IMR-90 (cell line): ENCODE measurements at regions not wholly inside any gene's neighbourhood (a gene's known extent, or its start where the extent isn't known, plus 50 kb on each side); places are given as distances from the start of the nearest gene placed in this dataset.
A peak's percentile ranks its signal among the peaks of the same experiment; 100 is the strongest.

Experiments used
- ATAC-seq: fragments of 200-7000 bp; cut with Tn5 transposase; 2 replicates; pipeline ENCODE4 v1.9.1; 2020; ENCODE audit warnings: low read depth, mild to moderate bottlenecking, moderate library complexity
- BruUV-seq: library from RNA; stranded (reverse); fragments of 400-500 nt; replicated peaks from 2 replicates; lab custom pipeline; 2021; lab: Mats Ljungman, UMichigan
- CTCF ChIA-PET: fragments of 300-600 bp; formaldehyde crosslinking; extraction: SDS; loops from one replicate; lab custom pipeline; 2021; ENCODE audit warnings: antibody characterized with exemption; lab: Yijun Ruan, JAX
- POLR2A ChIA-PET: fragments of 300-600 bp; sonication (Branson Sonifier 250); formaldehyde crosslinking; loops from one replicate; lab custom pipeline; 2022; ENCODE audit warnings: antibody characterized with exemption; ENCODE audit not compliant: unreplicated experiment; lab: Charles Lee
- DNase-seq: peaks from one replicate; pipeline ENCODE4 v3.0.0; 2013
- H2AFZ ChIP-seq: replicated peaks from 2 replicates; pipeline ENCODE3; 2013; ENCODE audit warnings: low read length, mild to moderate bottlenecking; ENCODE audit not compliant: poor library complexity
- H2AK5ac ChIP-seq: 2 replicates; pipeline ENCODE4 v1.6.1; 2013; ENCODE audit warnings: low read depth, low read length, inconsistent platforms
- H2AK9ac ChIP-seq: replicated peaks from 2 replicates; pipeline ENCODE3; 2013; ENCODE audit warnings: mild to moderate bottlenecking, low read depth, low read length, moderate library complexity; ENCODE audit not compliant: poor library complexity
- H2BK120ac ChIP-seq: 2 replicates; pipeline ENCODE4 v1.6.1; 2013; ENCODE audit warnings: low read depth, low read length, inconsistent platforms
- H2BK15ac ChIP-seq: 3 replicates; pipeline ENCODE4 v1.6.1; 2013; ENCODE audit warnings: low read depth, low read length, inconsistent platforms
- H2BK20ac ChIP-seq: 2 replicates; pipeline ENCODE4 v1.6.1; 2013; ENCODE audit warnings: low read depth, mild to moderate bottlenecking, inconsistent platforms, low read length, moderate library complexity
- H2BK5ac ChIP-seq: 2 replicates; pipeline ENCODE4 v1.6.1; 2013; ENCODE audit warnings: mild to moderate bottlenecking, low read depth, low read length, inconsistent platforms; ENCODE audit not compliant: poor library complexity, severe bottlenecking
- H3K14ac ChIP-seq: replicated peaks from 2 replicates; pipeline ENCODE4 v1.6.1; 2013; ENCODE audit warnings: low read depth, low read length, inconsistent platforms
- H3K18ac ChIP-seq: 2 replicates; pipeline ENCODE4 v1.6.1; 2013; ENCODE audit warnings: low read depth, low read length, control low read depth
- H3K23ac ChIP-seq: 2 replicates; pipeline ENCODE4 v1.6.1; 2013; ENCODE audit warnings: low read depth, low read length, inconsistent platforms
- H3K27ac ChIP-seq: 2 replicates; pipeline ENCODE4 v1.5.1; 2013; ENCODE audit warnings: mild to moderate bottlenecking, control low read depth, low read length; ENCODE audit not compliant: insufficient read depth
- H3K27me3 ChIP-seq: 2 replicates; pipeline ENCODE4 v1.6.1; 2013; ENCODE audit warnings: low read length; ENCODE audit not compliant: control insufficient read depth, insufficient read depth
- H3K36me3 ChIP-seq: 2 replicates; pipeline ENCODE4 v1.6.1; 2013; ENCODE audit warnings: low read length, mixed read lengths; ENCODE audit not compliant: control insufficient read depth, insufficient read depth
- H3K4ac ChIP-seq: 2 replicates; pipeline ENCODE4 v1.6.1; 2013; ENCODE audit warnings: low read depth, low read length, inconsistent platforms
- H3K4me1 ChIP-seq: 2 replicates; pipeline ENCODE4 v1.6.1; 2013; ENCODE audit warnings: low read length, mixed read lengths; ENCODE audit not compliant: control insufficient read depth, insufficient read depth
- H3K4me2 ChIP-seq: 2 replicates; pipeline ENCODE4 v1.6.1; 2013; ENCODE audit warnings: low read depth, mild to moderate bottlenecking, control low read depth, low read length, moderate library complexity
- H3K4me3 ChIP-seq: 2 replicates; pipeline ENCODE4 v1.5.1; 2013; ENCODE audit warnings: low read depth, mild to moderate bottlenecking, control low read depth, low read length, moderate library complexity; ENCODE audit not compliant: insufficient read depth
- H3K56ac ChIP-seq: 2 replicates; pipeline ENCODE4 v1.6.1; 2013; ENCODE audit warnings: low read length, inconsistent platforms; ENCODE audit not compliant: insufficient read depth; ENCODE audit errors: extremely low read depth
- H3K79me1 ChIP-seq, 2 experiments: 2 replicates each; pipeline ENCODE4 v1.6.1; 2013; ENCODE audit warnings: low read length in 2 of 2, inconsistent platforms in 1 of 2, low read depth in 1 of 2
- H3K9ac ChIP-seq: 2 replicates; pipeline ENCODE4 v1.6.1; 2013; ENCODE audit warnings: low read depth, low read length, control low read depth
- H3K9me1 ChIP-seq: 2 replicates; pipeline ENCODE4 v1.6.1; 2013; ENCODE audit warnings: low read length, inconsistent platforms; ENCODE audit not compliant: insufficient read depth
- H3K9me3 ChIP-seq: 2 replicates; pipeline ENCODE4 v1.6.1; 2013; ENCODE audit warnings: low read length; ENCODE audit not compliant: control insufficient read depth, insufficient read depth
- H4K20me1 ChIP-seq: 2 replicates; pipeline ENCODE4 v1.6.1; 2013; ENCODE audit warnings: low read length, inconsistent platforms; ENCODE audit not compliant: insufficient read depth
- H4K5ac ChIP-seq: 2 replicates; pipeline ENCODE4 v1.6.1; 2013; ENCODE audit warnings: mild to moderate bottlenecking, low read depth, low read length, control low read depth
- H4K8ac ChIP-seq, 2 experiments: 2 replicates each; pipeline ENCODE4 v1.6.1; 2013; ENCODE audit warnings: low read depth in 2 of 2, low read length in 2 of 2, control low read depth in 1 of 2, inconsistent platforms in 1 of 2
- H4K91ac ChIP-seq: 2 replicates; pipeline ENCODE4 v1.6.1; 2013; ENCODE audit warnings: low read depth, low read length, inconsistent platforms; ENCODE audit not compliant: insufficient read depth
- BHLHE40 ChIP-seq: fragments of 150-350 bp; IDR thresholded peaks from 2 replicates; pipeline ENCODE4 v1.6.1; 2016; ENCODE audit warnings: mild to moderate bottlenecking, low read depth, low read length
- CHD1 ChIP-seq: IDR thresholded peaks from 2 replicates; pipeline ENCODE4 v1.6.1; 2012; ENCODE audit warnings: low read depth, low read length, improper control_type of control experiment
- ELK1 ChIP-seq: fragments of 150-350 bp; IDR thresholded peaks from 2 replicates; pipeline ENCODE4 v1.6.1; 2016; ENCODE audit warnings: low read depth, mild to moderate bottlenecking, low read length, moderate library complexity, borderline replicate concordance
- FOS ChIP-seq: fragments of 150-350 bp; IDR thresholded peaks from 2 replicates; pipeline ENCODE4 v1.6.1; 2016; ENCODE audit warnings: low read depth, low read length
- MAZ ChIP-seq: IDR thresholded peaks from 2 replicates; pipeline ENCODE4 v1.6.1; 2012; ENCODE audit warnings: low read depth, mild to moderate bottlenecking, low read length, improper control_type of control experiment, moderate library complexity, borderline replicate concordance
- MXI1 ChIP-seq: IDR thresholded peaks from 2 replicates; pipeline ENCODE4 v1.6.1; 2012; ENCODE audit warnings: low read depth, mild to moderate bottlenecking, low read length, moderate library complexity, borderline replicate concordance
- USF2 ChIP-seq: fragments of 150-350 bp; IDR thresholded peaks from 2 replicates; pipeline ENCODE4 v1.6.1; 2017; ENCODE audit warnings: mild to moderate bottlenecking, antibody characterized with exemption, low read length, low read depth
- dilution Hi-C: fragments of 300-500 bp; cut with HindIII; formaldehyde crosslinking; loops from one replicate; pipeline ENCODE4 v1.14.3; 2018; ENCODE audit warnings: low sequenced_read_pairs; ENCODE audit not compliant: unreplicated experiment
- in situ Hi-C: fragments of 300-500 bp; cut with MboI; formaldehyde crosslinking; loops from 3 replicates; pipeline ENCODE4 v1.14.3; 2019; ENCODE audit warnings: low sequenced_read_pairs, inconsistent platforms, mixed read lengths
- intact Hi-C: fragments of 100-400 bp; cut with micrococcal nuclease; formaldehyde crosslinking; loops from 2 replicates; pipeline ENCODE4 v1.10.0; 2022

GRCh38 chr1:119225265-119225664, 84.8 kb upstream of the WARS2 start:
- Histone ChIP-seq H3K79me1 (no peaks in the 10 kb centered on the region), H3K4me1 (no peaks in the 10 kb centered on the region; the same call in 1 of the 2 replicates), H3K14ac (no peak overlapping the region), H3K4me3 (no peak overlapping the region), H3K27ac (no peak overlapping the region), H2BK20ac (no peak overlapping the region), H3K36me3 (no peaks in the 10 kb centered on the region), H3K9ac (no peak overlapping the region), H3K18ac (no peak overlapping the region), H3K9me3 (no peaks in the 10 kb centered on the region), H2AK9ac (no peak overlapping the region), H3K56ac (no peak overlapping the region), H3K23ac (no peak overlapping the region), H2AFZ (no peak overlapping the region), H2BK15ac (no peak overlapping the region), H3K27me3 (no peaks in the 10 kb centered on the region), H4K20me1 (no peaks in the 10 kb centered on the region), H3K9me1 (no peaks in the 10 kb centered on the region), H2BK120ac (no peak overlapping the region), H3K4me2 (no peak overlapping the region), H3K4ac (no peak overlapping the region), H4K8ac (no peak overlapping the region), H2BK5ac (no peak overlapping the region), H2AK5ac (no peak overlapping the region), H4K5ac (no peak overlapping the region), H4K91ac (no peak overlapping the region)
- no TSS peak for BruUV-seq
- dilution Hi-C loops (no loop called here), in situ Hi-C loops (no loop called here), intact Hi-C loops (no loop called here)
- ChIA-PET POLR2A (no interaction called here), CTCF (interaction anchor here (0.6 kb wide), 1 partner anchor 279 kb away, joined by 8 read pairs; no protein-coding TSS in a partner anchor)
- ATAC-seq (peak; percentile 56), DNase-seq (no peak)
- no peak for TF ChIP-seq FOS
- no peak for TF ChIP-seq MXI1
- TF ChIP-seq CHD1 = no peak
- no peak for TF ChIP-seq BHLHE40
- TF ChIP-seq MAZ = no peak
- TF ChIP-seq ELK1 = no peak
- no peak for TF ChIP-seq USF2
